GM12878 (cell line): ENCODE measurements at regions not wholly inside any gene's neighbourhood (a gene's known extent, or its start where the extent isn't known, plus 50 kb on each side); places are given as distances from the start of the nearest gene placed in this dataset.

Experiments
- CTCF ChIP-seq, 3 experiments: IDR thresholded peaks in 2 of 3; conservative IDR thresholded peaks in 1 of 3; 2 replicates each; pipeline ENCODE4 v1.5.1; 2011; ENCODE audit warnings: low read depth in 3 of 3, low read length in 3 of 3, mild to moderate bottlenecking in 3 of 3, control low read depth in 2 of 3, moderate library complexity in 2 of 3, inconsistent platforms in 1 of 3, mixed read lengths in 1 of 3; ENCODE audit not compliant: control insufficient read depth in 2 of 3, insufficient read depth in 1 of 3; ENCODE audit errors: extremely low read depth in 1 of 3
- POLR2A ChIP-seq: IDR thresholded peaks from 2 replicates; pipeline ENCODE4 v1.6.1; 2011; ENCODE audit warnings: low read depth, mild to moderate bottlenecking, low read length
- ZNF687 ChIP-seq: fragments of 450-650 bp; IDR thresholded peaks from 2 replicates; pipeline ENCODE4 v1.6.1; 2017; ENCODE audit warnings: mild to moderate bottlenecking, moderate library complexity
- TF ChIP-seq, protein P1 (sequence below): IDR thresholded peaks from 2 replicates; pipeline ENCODE4 v1.6.1; 2012; ENCODE audit warnings: mild to moderate bottlenecking, low read depth, low read length

DNA sequence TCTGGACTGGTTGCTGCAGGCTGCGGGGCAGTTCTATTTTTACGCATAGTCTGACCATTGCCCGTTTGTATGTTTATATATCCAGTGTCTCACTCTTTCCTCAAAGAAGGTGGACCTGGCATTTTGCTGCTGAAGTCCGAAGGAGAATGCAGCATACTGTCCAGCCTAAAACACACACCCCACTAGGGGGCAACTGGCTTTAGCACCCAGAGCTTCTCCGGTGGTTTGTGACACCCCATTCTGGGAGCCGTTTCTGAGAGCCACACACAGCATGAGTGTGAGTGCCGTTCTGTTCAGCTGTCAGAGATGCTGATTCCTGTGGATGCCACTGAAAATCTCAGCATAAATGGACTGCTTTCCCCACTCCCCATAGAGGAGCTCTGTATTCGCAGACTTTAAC lies 290.5 kb upstream of the TAS2R1 start:
- TF ChIP-seq CTCF (IDR thresholded peaks at IDR 0.05 in 2 of 3, conservative IDR thresholded peaks at IDR 0.05 in 1 of 3; ENCODE audit: control insufficient read depth in 2 of 3, extremely low read depth in 1 of 3, insufficient read depth in 1 of 3, low read depth in 3 of 3, low read length in 3 of 3) (no peak), ZNF687 (no peak), POLR2A (no peak)
- TF ChIP-seq, protein P1, sequence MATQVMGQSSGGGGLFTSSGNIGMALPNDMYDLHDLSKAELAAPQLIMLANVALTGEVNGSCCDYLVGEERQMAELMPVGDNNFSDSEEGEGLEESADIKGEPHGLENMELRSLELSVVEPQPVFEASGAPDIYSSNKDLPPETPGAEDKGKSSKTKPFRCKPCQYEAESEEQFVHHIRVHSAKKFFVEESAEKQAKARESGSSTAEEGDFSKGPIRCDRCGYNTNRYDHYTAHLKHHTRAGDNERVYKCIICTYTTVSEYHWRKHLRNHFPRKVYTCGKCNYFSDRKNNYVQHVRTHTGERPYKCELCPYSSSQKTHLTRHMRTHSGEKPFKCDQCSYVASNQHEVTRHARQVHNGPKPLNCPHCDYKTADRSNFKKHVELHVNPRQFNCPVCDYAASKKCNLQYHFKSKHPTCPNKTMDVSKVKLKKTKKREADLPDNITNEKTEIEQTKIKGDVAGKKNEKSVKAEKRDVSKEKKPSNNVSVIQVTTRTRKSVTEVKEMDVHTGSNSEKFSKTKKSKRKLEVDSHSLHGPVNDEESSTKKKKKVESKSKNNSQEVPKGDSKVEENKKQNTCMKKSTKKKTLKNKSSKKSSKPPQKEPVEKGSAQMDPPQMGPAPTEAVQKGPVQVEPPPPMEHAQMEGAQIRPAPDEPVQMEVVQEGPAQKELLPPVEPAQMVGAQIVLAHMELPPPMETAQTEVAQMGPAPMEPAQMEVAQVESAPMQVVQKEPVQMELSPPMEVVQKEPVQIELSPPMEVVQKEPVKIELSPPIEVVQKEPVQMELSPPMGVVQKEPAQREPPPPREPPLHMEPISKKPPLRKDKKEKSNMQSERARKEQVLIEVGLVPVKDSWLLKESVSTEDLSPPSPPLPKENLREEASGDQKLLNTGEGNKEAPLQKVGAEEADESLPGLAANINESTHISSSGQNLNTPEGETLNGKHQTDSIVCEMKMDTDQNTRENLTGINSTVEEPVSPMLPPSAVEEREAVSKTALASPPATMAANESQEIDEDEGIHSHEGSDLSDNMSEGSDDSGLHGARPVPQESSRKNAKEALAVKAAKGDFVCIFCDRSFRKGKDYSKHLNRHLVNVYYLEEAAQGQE, result no peak
